ENCODE measurements at regions not wholly inside any gene's neighbourhood (a gene's known extent, or its start where the extent isn't known, plus 50 kb on each side); places are given as distances from the start of the nearest gene placed in this dataset.

- Mint-ChIP-seq H3K4me1 (ENCODE audit: low read depth in 2 of 2) (no peaks in the 10 kb centered on the region), H3K9me3 (no peaks in the 10 kb centered on the region), H3K27ac (no peak overlapping the region), H3K27me3 (peaks cover 2 to 14% of the 10 kb centered on the region in 2 donors), H3K36me3 (peaks cover 4% of the 10 kb centered on the region), H3K4me3 (no peak overlapping the region)
- ATAC-seq (no peak), DNase-seq (ENCODE audit: low spot score) (no peak)
Measured at GRCh38 chr3:40911264-40911663, 288.0 kb upstream of the CTNNB1 start.

GRCh38 chr3:40911928-40912327 lies 287.4 kb upstream of the CTNNB1 start:
- no peaks in the 10 kb centered on the region for H3K9me3 Mint-ChIP-seq
- ATAC-seq = no peak
- H3K36me3 Mint-ChIP-seq = peaks cover 4% of the 10 kb centered on the region
- DNase-seq (ENCODE audit: low spot score) = no peak
- H3K27me3 Mint-ChIP-seq = peaks cover 2 to 14% of the 10 kb centered on the region in 2 donors
- H3K4me1 Mint-ChIP-seq (ENCODE audit: low read depth in 2 of 2) = no peaks in the 10 kb centered on the region
- no peak overlapping the region for H3K4me3 Mint-ChIP-seq
- no peak overlapping the region for H3K27ac Mint-ChIP-seq

DNA sequence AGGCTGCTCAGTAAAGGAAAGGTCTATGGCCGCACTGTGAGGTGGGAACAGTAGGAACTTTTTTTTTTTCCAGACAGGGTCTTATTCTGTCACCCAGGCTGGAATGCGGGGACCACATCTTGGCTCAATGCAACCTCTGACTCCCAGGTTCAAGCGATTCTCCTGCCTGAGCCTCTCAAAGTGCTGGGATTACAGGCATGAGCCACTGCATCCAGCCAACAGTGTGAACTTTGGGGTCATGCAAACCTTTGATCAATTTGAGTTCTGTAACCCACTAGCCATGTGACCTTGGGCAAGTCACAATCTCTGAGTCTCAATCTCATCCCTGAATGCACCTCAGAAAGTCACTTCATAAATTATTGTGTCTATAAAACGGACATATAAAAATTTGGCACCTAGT lies 286.8 kb upstream of the CTNNB1 start:
- H3K27ac Mint-ChIP-seq = no peak overlapping the region
- ATAC-seq = no peak
- H3K9me3 Mint-ChIP-seq = no peaks in the 10 kb centered on the region
- peaks cover 4% of the 10 kb centered on the region for H3K36me3 Mint-ChIP-seq
- H3K4me1 Mint-ChIP-seq (ENCODE audit: low read depth in 2 of 2) = no peaks in the 10 kb centered on the region
- peaks cover 2 to 14% of the 10 kb centered on the region in 2 donors for H3K27me3 Mint-ChIP-seq
- H3K4me3 Mint-ChIP-seq = no peak overlapping the region
- no peak for DNase-seq (ENCODE audit: low spot score)

DNA sequence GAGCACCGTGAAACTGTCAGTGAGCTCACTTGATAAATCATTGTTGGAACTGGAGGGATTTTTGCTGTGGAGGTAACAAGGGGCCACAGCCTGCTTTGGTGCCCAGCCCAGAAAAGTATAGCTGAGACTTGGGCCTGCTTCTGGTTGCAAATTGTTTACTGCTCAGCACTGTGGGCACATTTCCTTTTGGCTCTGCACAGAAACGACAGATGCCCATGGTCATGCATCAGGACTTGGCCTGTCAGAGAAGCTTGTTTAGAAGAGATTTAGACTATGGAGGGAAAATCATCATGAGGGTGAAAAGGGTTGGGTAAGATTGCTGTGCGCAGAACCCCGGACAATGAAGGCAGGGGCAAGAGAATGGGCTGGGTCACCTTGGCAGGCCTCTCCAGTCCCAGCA lies 286.1 kb upstream of the CTNNB1 start:
- ATAC-seq (no peak), DNase-seq (ENCODE audit: low spot score) (no peak)
- Mint-ChIP-seq H3K9me3 (no peaks in the 10 kb centered on the region), H3K27me3 (peaks cover 2 to 14% of the 10 kb centered on the region in 2 donors), H3K27ac (no peak overlapping the region), H3K36me3 (peaks cover 4% of the 10 kb centered on the region), H3K4me1 (ENCODE audit: low read depth in 2 of 2) (no peaks in the 10 kb centered on the region), H3K4me3 (no peak overlapping the region)

GRCh38 chr3:40913641-40914040 lies 285.7 kb upstream of the CTNNB1 start:
- DNase-seq (ENCODE audit: low spot score) (no peak), ATAC-seq (no peak)
- no peaks in the 10 kb centered on the region for H3K9me3 Mint-ChIP-seq
- no peak overlapping the region for H3K4me3 Mint-ChIP-seq
- peaks cover 2 to 14% of the 10 kb centered on the region in 2 donors for H3K27me3 Mint-ChIP-seq
- no peak overlapping the region for H3K27ac Mint-ChIP-seq
- H3K4me1 Mint-ChIP-seq (ENCODE audit: low read depth in 2 of 2) = no peaks in the 10 kb centered on the region
- H3K36me3 Mint-ChIP-seq = peaks cover 4% of the 10 kb centered on the region

GRCh38 chr3:40914475-40914874 lies 284.8 kb upstream of the CTNNB1 start:
- Mint-ChIP-seq H3K4me1 (ENCODE audit: low read depth in 2 of 2) (no peaks in the 10 kb centered on the region), H3K9me3 (no peaks in the 10 kb centered on the region), H3K27me3 (peaks cover 2 to 14% of the 10 kb centered on the region in 2 donors), H3K4me3 (no peak overlapping the region), H3K36me3 (peaks cover 4% of the 10 kb centered on the region), H3K27ac (no peak overlapping the region)
- ATAC-seq (peak in 1 of 2 donors; percentile 28), DNase-seq (ENCODE audit: low spot score) (no peak)

- H3K27me3 Mint-ChIP-seq = peaks cover 2 to 14% of the 10 kb centered on the region in 2 donors
- ATAC-seq (no peak), DNase-seq (ENCODE audit: low spot score) (no peak)
- H3K27ac Mint-ChIP-seq = no peak overlapping the region
- H3K9me3 Mint-ChIP-seq = no peaks in the 10 kb centered on the region
- H3K4me1 Mint-ChIP-seq (ENCODE audit: low read depth in 2 of 2) = peaks cover 0 to 3% of the 10 kb centered on the region in 2 donors
- no peak overlapping the region for H3K4me3 Mint-ChIP-seq
- peaks cover 4% of the 10 kb centered on the region for H3K36me3 Mint-ChIP-seq
Measured at GRCh38 chr3:40915346-40915865, 283.9 kb upstream of the CTNNB1 start.

- H3K4me3 Mint-ChIP-seq = no peak overlapping the region
- ATAC-seq = peak; percentile 49 to 59
- H3K27me3 Mint-ChIP-seq = peaks cover 3 to 5% of the 10 kb centered on the region in 2 donors
- H3K4me1 Mint-ChIP-seq (ENCODE audit: low read depth in 2 of 2) = peaks cover 6 to 18% of the 10 kb centered on the region in 2 donors
- no peaks in the 10 kb centered on the region for H3K9me3 Mint-ChIP-seq
- no peaks in the 10 kb centered on the region for H3K36me3 Mint-ChIP-seq
- H3K27ac Mint-ChIP-seq = no peak overlapping the region
- no peak for DNase-seq (ENCODE audit: low spot score)
Measured at GRCh38 chr3:40920041-40920440, 279.3 kb upstream of the CTNNB1 start.

GRCh38 chr3:40921251-40921650 lies 278.1 kb upstream of the CTNNB1 start:
- no peaks in the 10 kb centered on the region for H3K9me3 Mint-ChIP-seq
- peaks cover 5 to 10% of the 10 kb centered on the region in 2 donors for H3K27me3 Mint-ChIP-seq
- no peak overlapping the region for H3K4me3 Mint-ChIP-seq
- DNase-seq (ENCODE audit: low spot score) = no peak
- ATAC-seq = no peak
- no peaks in the 10 kb centered on the region for H3K36me3 Mint-ChIP-seq
- no peak overlapping the region for H3K27ac Mint-ChIP-seq
- H3K4me1 Mint-ChIP-seq (ENCODE audit: low read depth in 2 of 2) = peaks cover 6 to 18% of the 10 kb centered on the region in 2 donors

DNA sequence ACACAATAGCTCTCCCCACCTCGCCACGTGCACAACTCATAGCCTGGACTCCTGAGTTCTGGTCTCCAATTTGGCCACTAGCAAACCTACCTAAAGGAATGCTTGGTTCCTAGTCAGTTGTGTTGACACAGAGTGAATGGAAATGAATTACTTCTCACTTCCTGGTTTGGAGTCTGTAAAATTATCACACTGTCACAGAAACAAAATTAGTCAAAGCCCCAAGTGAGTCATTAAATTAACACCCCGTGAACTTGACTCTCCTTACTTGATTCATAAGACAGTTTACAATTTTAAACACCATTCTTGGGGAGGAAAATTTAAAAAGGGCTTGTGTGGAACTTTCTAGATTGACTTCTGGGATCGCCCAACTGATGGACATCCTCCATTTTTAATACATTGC lies 276.2 kb upstream of the CTNNB1 start:
- H3K27me3 Mint-ChIP-seq = peaks cover 16 to 24% of the 10 kb centered on the region in 2 donors

DNA sequence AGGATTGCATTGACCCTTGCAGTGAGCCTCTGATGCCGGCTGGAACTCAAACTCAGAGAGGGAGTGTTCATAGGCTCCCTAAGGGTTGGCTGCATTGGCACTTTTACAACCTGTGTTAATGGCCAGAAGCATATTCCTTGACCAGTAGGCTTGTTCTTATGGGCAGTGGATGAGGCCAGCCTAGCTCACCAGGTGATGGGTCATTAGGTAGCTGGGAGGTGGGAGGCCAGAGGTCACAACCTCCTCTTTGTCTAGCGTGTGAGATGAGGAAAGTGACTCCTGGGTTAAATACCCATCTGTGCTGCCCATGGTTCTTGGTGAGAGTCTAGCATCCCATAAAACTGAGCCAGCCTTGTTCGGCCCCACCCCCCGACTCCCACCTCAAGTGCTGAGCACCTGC lies 275.7 kb upstream of the CTNNB1 start:
- ATAC-seq = no peak
- no peak for DNase-seq (ENCODE audit: low spot score)
- H3K4me3 Mint-ChIP-seq = no peak overlapping the region
- H3K4me1 Mint-ChIP-seq (ENCODE audit: low read depth in 2 of 2) = peaks cover 6 to 18% of the 10 kb centered on the region in 2 donors
- H3K36me3 Mint-ChIP-seq = no peaks in the 10 kb centered on the region
- H3K9me3 Mint-ChIP-seq = no peaks in the 10 kb centered on the region
- peak overlapping the region in 1 of 2 donors; percentile 9 for H3K27ac Mint-ChIP-seq
- peaks cover 16 to 29% of the 10 kb centered on the region in 2 donors for H3K27me3 Mint-ChIP-seq

More for the DNA sequence above, 276.2 kb upstream of the CTNNB1 start:
- H3K9me3 Mint-ChIP-seq = no peaks in the 10 kb centered on the region
- no peak overlapping the region for H3K4me3 Mint-ChIP-seq
- ATAC-seq (peak; percentile 83), DNase-seq (ENCODE audit: low spot score) (no peak)
- peaks cover 6 to 18% of the 10 kb centered on the region in 2 donors for H3K4me1 Mint-ChIP-seq (ENCODE audit: low read depth in 2 of 2)
- H3K27ac Mint-ChIP-seq = peak overlapping the region in 1 of 2 donors; percentile 9
- no peaks in the 10 kb centered on the region for H3K36me3 Mint-ChIP-seq

GRCh38 chr3:40924559-40925141 lies 274.7 kb upstream of the CTNNB1 start:
- Mint-ChIP-seq H3K36me3 (peaks cover 5% of the 10 kb centered on the region), H3K9me3 (peaks cover 3% of the 10 kb centered on the region), H3K27me3 (peaks cover 20 to 38% of the 10 kb centered on the region in 2 donors), H3K27ac (no peak overlapping the region), H3K4me3 (peak overlapping the region; percentile 1), H3K4me1 (ENCODE audit: low read depth in 2 of 2) (peaks cover 6 to 18% of the 10 kb centered on the region in 2 donors)
- ATAC-seq = no peak
- no peak for DNase-seq (ENCODE audit: low spot score)

- Mint-ChIP-seq H3K36me3 (peaks cover 7% of the 10 kb centered on the region), H3K27me3 (peaks cover 22 to 42% of the 10 kb centered on the region in 2 donors), H3K27ac (no peak overlapping the region), H3K9me3 (peaks cover 5% of the 10 kb centered on the region), H3K4me1 (ENCODE audit: low read depth in 2 of 2) (peaks cover 6 to 15% of the 10 kb centered on the region in 2 donors), H3K4me3 (no peak overlapping the region)
- ATAC-seq (no peak), DNase-seq (ENCODE audit: low spot score) (no peak)
Measured at GRCh38 chr3:40925231-40925630, 274.1 kb upstream of the CTNNB1 start.

- Mint-ChIP-seq H3K36me3 (peaks cover 7% of the 10 kb centered on the region), H3K27me3 (peaks cover 29 to 49% of the 10 kb centered on the region in 2 donors), H3K27ac (no peak overlapping the region), H3K9me3 (peaks cover 8% of the 10 kb centered on the region), H3K4me3 (no peak overlapping the region), H3K4me1 (ENCODE audit: low read depth in 2 of 2) (peaks cover 0 to 8% of the 10 kb centered on the region in 2 donors)
- no peak for ATAC-seq
- no peak for DNase-seq (ENCODE audit: low spot score)
Measured at GRCh38 chr3:40930131-40930538, 269.2 kb upstream of the CTNNB1 start.

All from natural killer cell treated with Interleukin-12 subunit alpha and Interleukin-12 subunit beta and Interleukin-15 and Interleukin-18, amount 100 ng/mL, for 72 hours (primary cell).